ENCODE measurements at regions not wholly inside any gene's neighbourhood (a gene's known extent, or its start where the extent isn't known, plus 50 kb on each side); places are given as distances from the start of the nearest gene placed in this dataset.

DNA sequence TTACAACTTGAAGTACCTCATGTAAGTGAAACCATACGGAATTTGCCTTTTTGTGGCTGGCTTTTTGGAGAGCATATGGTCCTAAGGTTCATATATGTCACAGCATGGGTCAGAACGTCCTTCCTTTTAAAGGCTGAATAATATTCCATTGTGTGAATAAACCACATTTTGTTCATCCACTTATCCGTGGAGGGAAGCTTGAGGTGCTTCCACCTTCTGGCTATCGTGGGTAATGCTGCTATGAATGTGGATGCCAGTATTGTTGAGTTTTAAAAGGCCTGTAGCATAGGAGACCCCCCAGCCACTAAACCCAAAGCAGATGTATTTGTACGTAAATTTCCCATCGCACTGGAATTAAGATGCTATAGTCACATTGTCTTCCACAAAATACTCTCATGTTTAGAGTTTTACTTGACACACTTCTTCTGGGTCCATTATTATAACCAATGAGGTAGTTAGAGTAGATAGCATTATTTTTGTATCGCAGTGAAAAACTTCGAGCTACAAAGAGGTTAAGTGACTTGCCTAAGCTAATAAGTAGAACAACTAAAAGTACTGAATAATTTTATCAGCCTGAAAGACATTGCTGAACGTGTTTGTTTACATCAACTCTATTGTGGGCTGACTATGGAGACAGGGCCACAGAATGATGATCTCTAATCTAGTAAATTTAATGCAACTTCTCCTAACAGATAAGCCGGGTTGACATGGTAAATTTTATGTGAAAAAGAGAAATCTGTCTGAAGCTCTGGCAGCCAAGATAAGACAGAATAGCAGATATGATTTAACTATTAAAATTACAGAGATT lies 183.0 kb upstream of the CTBP2 start:
- H3K4me2 ChIP-seq = no peak overlapping the region
- DNase-seq (ENCODE audit: low read depth in 1 of 2, low spot score in 1 of 2) (peak; percentile 20 to 49), FAIRE-seq (no peak), ATAC-seq (peak; percentile 43 to 75; a peak in 4 of 6 replicates)
- H3K27ac ChIP-seq = no peak overlapping the region
- H3K9me3 ChIP-seq = 0 out of 3 replicates have a peak, but pooled peaks cover 3% of the 10 kb centered on the region
- ChIA-PET CTCF (interaction anchor here (0.7 to 3.3 kb wide), 9 partner anchors 8 to 383 kb away, joined by 3 to 9 read pairs (median 3); no protein-coding TSS in a partner anchor), POLR2A (no interaction called here)
- 42% methylated on average over 10 of the region's 10 CpGs for WGBS (ENCODE audit: missing lambda C conversion rate)
- TF ChIP-seq POLR2AphosphoS2 (conservative IDR thresholded peaks at IDR 0.05; ENCODE audit: low read length) (no peak), ZFP36 (IDR thresholded peaks at IDR 0.05; ENCODE audit: borderline replicate concordance, partially characterized antibody) (no peak), CBX2 (IDR thresholded peaks at IDR 0.05; ENCODE audit: borderline replicate concordance, low read depth) (no peak), RAD21 (conservative IDR thresholded peaks at IDR 0.05 in 1 of 2, IDR thresholded peaks at IDR 0.05 in 1 of 2) (peak; percentile 54 to 59; a peak in 4 of 5 replicates), MAZ (IDR thresholded peaks at IDR 0.05; ENCODE audit: borderline replicate concordance, low read depth, low read length) (no peak), SMC3 (IDR thresholded peaks at IDR 0.05) (peak; percentile 57), EP300 (IDR thresholded peaks at IDR 0.05) (no peak), KDM1A (IDR thresholded peaks at IDR 0.05; ENCODE audit: low read depth) (no peak), JUNB (IDR thresholded peaks at IDR 0.05) (no peak)
- TF ChIP-seq, protein P1, sequence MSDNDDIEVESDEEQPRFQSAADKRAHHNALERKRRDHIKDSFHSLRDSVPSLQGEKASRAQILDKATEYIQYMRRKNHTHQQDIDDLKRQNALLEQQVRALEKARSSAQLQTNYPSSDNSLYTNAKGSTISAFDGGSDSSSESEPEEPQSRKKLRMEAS (IDR thresholded peaks at IDR 0.05) = no peak
- TF ChIP-seq, protein P2, sequence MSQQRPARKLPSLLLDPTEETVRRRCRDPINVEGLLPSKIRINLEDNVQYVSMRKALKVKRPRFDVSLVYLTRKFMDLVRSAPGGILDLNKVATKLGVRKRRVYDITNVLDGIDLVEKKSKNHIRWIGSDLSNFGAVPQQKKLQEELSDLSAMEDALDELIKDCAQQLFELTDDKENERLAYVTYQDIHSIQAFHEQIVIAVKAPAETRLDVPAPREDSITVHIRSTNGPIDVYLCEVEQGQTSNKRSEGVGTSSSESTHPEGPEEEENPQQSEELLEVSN (IDR thresholded peaks at IDR 0.05; ENCODE audit: borderline replicate concordance, low read depth) = no peak
- TF ChIP-seq, protein P3, sequence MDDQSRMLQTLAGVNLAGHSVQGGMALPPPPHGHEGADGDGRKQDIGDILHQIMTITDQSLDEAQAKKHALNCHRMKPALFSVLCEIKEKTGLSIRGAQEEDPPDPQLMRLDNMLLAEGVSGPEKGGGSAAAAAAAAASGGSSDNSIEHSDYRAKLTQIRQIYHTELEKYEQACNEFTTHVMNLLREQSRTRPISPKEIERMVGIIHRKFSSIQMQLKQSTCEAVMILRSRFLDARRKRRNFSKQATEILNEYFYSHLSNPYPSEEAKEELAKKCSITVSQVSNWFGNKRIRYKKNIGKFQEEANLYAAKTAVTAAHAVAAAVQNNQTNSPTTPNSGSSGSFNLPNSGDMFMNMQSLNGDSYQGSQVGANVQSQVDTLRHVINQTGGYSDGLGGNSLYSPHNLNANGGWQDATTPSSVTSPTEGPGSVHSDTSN (IDR thresholded peaks at IDR 0.05) = no peak
- TF ChIP-seq, protein P4, sequence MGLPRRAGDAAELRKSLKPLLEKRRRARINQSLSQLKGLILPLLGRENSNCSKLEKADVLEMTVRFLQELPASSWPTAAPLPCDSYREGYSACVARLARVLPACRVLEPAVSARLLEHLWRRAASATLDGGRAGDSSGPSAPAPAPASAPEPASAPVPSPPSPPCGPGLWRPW (IDR thresholded peaks at IDR 0.05) = no peak
- TF ChIP-seq, protein P5, sequence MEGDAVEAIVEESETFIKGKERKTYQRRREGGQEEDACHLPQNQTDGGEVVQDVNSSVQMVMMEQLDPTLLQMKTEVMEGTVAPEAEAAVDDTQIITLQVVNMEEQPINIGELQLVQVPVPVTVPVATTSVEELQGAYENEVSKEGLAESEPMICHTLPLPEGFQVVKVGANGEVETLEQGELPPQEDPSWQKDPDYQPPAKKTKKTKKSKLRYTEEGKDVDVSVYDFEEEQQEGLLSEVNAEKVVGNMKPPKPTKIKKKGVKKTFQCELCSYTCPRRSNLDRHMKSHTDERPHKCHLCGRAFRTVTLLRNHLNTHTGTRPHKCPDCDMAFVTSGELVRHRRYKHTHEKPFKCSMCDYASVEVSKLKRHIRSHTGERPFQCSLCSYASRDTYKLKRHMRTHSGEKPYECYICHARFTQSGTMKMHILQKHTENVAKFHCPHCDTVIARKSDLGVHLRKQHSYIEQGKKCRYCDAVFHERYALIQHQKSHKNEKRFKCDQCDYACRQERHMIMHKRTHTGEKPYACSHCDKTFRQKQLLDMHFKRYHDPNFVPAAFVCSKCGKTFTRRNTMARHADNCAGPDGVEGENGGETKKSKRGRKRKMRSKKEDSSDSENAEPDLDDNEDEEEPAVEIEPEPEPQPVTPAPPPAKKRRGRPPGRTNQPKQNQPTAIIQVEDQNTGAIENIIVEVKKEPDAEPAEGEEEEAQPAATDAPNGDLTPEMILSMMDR (IDR thresholded peaks at IDR 0.05) = peak; percentile 48
- H3K4me3 ChIP-seq = no peak overlapping the region
- peaks cover 9% of the 10 kb centered on the region for H3K4me1 ChIP-seq

DNA sequence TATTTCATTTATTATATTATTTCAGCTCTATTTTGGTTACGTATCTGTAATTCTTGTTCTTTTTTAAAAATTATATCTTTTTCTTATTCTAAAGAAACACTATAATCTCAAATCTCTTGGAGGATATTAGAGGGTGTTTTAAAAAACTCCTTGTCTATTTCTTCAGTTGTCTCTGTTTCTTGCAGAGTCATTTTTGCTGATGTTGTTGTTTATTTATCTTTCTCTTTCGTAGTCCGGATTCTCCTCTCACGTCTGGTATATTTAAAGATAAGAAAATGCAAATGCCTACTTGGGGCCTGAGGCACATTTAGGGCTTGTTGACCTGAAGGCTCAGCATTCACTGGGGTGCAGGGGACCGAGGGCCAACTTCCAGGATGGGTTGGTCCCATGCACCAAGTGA lies 181.2 kb upstream of the CTBP2 start:
- Histone ChIP-seq H3K27ac (no peak overlapping the region), H3K9me3 (0 out of 3 replicates have a peak, but pooled peaks cover 3% of the 10 kb centered on the region), H3K4me1 (peaks cover 9% of the 10 kb centered on the region), H3K4me2 (no peak overlapping the region), H3K4me3 (no peak overlapping the region)
- no peak for ATAC-seq
- ChIA-PET POLR2A (no interaction called here), CTCF (interaction anchor here (3.3 kb wide), 1 partner anchor 11 kb away, joined by 9 read pairs; no protein-coding TSS in a partner anchor)
- no peak for DNase-seq (ENCODE audit: low read depth in 1 of 2, low spot score in 1 of 2)
- WGBS (ENCODE audit: missing lambda C conversion rate) = 60% methylated on average over 5 of the region's 5 CpGs
- no peak for FAIRE-seq
- TF ChIP-seq MAFK (IDR thresholded peaks at IDR 0.05; ENCODE audit: partially characterized antibody) (peak; percentile 75), ZNF302 (CRISPR knock-in tag; IDR thresholded peaks at IDR 0.05) (no peak)

DNA sequence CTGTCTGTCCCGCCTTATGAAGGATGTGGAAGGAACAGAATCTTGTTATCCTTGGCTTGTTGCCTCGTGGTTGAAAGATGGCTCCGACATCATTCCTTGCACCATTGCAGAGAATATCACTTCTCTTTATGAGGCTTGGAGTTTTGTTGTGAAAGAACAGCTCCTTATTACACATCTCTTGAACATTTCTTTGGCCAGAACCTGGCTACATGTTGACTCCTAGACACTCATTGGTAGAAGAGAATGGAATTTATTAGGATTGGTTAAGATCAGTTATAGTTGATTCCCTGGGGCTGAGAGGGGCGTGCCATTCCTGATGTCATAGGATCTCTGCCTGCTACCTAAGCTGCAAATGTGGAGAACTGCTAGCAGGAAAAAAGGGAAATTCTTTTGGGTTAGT lies 180.5 kb upstream of the CTBP2 start:
- H3K4me2 ChIP-seq = no peak overlapping the region
- CTCF ChIA-PET = interaction anchor here (3.3 kb wide), 1 partner anchor 10 kb away, joined by 9 read pairs; no protein-coding TSS in a partner anchor
- POLR2A ChIA-PET = interaction anchor here (0.6 kb wide), 1 partner anchor 81 kb away, joined by 3 read pairs; no protein-coding TSS in a partner anchor
- FAIRE-seq = no peak
- 37% methylated on average over 4 of the region's 4 CpGs for WGBS (ENCODE audit: missing lambda C conversion rate)
- no peak for DNase-seq (ENCODE audit: low read depth in 1 of 2, low spot score in 1 of 2)
- 0 out of 3 replicates have a peak, but pooled peaks cover 3% of the 10 kb centered on the region for H3K9me3 ChIP-seq
- no peak overlapping the region for H3K27ac ChIP-seq
- H3K4me1 ChIP-seq = peaks cover 9% of the 10 kb centered on the region
- no peak for ATAC-seq
- TF ChIP-seq NFE2L2 (conservative IDR thresholded peaks at IDR 0.05; ENCODE audit: low read length) (no peak), RNF2 (IDR thresholded peaks at IDR 0.05; ENCODE audit: borderline replicate concordance, low read depth) (no peak), EHF (CRISPR knock-in tag; IDR thresholded peaks at IDR 0.05) (no peak), ZFP36 (IDR thresholded peaks at IDR 0.05; ENCODE audit: borderline replicate concordance, partially characterized antibody) (no peak), CBX2 (IDR thresholded peaks at IDR 0.05; ENCODE audit: borderline replicate concordance, low read depth) (no peak), SREBF2 (IDR thresholded peaks at IDR 0.05) (no peak), HOXB5 (CRISPR knock-in tag; IDR thresholded peaks at IDR 0.05) (no peak), ESRRA (IDR thresholded peaks at IDR 0.05; ENCODE audit: borderline replicate concordance, low read length) (no peak), BHLHE40 (IDR thresholded peaks at IDR 0.05; ENCODE audit: low read depth, low read length) (no peak), CHD2 (IDR thresholded peaks at IDR 0.05; ENCODE audit: low read length, partially characterized antibody) (no peak), ZNF302 (CRISPR knock-in tag; IDR thresholded peaks at IDR 0.05) (no peak), MAFK (IDR thresholded peaks at IDR 0.05; ENCODE audit: partially characterized antibody) (no peak)
- TF ChIP-seq, protein P4 (IDR thresholded peaks at IDR 0.05) = no peak
- TF ChIP-seq, protein P6, sequence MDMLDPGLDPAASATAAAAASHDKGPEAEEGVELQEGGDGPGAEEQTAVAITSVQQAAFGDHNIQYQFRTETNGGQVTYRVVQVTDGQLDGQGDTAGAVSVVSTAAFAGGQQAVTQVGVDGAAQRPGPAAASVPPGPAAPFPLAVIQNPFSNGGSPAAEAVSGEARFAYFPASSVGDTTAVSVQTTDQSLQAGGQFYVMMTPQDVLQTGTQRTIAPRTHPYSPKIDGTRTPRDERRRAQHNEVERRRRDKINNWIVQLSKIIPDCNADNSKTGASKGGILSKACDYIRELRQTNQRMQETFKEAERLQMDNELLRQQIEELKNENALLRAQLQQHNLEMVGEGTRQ (IDR thresholded peaks at IDR 0.05) = no peak
- H3K4me3 ChIP-seq = no peak overlapping the region

Measured in A549 (cell line).